ENCODE measurements at regions not wholly inside any gene's neighbourhood (a gene's known extent, or its start where the extent isn't known, plus 50 kb on each side); places are given as distances from the start of the nearest gene placed in this dataset.
A peak's percentile ranks its signal among the peaks of the same experiment; 100 is the strongest.

DNA sequence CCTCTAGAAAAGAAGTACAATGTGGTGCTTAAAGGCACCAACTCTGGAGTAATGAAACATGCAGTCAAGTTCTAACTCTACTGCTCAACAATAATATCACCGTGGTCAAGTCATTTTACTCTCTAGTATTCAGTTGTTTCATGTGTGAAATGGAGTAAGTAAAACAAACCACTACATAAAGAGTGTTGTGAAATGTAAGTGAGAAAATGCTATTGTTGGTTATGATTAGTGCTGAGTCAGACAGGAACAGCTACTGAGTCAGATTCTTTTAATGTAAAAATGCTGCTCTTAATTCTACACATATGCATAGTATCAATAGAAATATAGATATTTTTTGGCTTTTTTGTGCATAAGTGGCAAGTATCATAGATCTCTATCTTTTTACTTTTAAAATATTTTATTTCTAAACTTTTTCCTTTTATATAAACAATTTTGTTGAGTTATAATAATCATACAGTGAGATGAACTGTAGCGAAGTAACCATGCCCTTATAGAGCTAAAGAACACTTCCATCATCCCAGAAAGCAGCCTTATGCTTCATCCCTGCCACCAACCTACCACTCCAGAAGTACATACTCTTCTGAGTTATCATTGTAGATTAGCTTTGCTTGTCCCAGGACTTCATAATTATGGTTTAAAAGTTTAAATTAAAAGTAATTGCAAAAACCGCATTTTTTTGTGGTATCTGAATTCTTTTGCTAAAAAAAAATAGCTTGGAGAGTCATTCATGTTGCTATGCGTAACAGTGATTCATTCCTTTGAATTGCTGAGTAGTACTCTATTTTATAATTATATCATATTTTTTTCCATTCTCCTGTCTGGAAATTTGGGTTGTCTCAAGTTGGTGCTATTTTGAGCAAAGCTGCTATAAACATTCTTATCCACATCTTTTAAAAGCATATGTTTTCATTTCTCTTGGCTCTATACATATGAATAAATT is 548.2 kb upstream of the CLINT1 start:
- intact Hi-C loops (cut with micrococcal nuclease; ENCODE audit: unreplicated experiment), result no loop called here
- 38% methylated on average over 4 of the region's 4 CpGs for WGBS (ENCODE audit: low lambda C conversion rate)
- no TSS peak for BruUV-seq (replicated peaks)
- CTCF ChIA-PET (ENCODE audit: low intra/inter-chr PET ratio, low total read pairs), result no interaction called here
- Histone ChIP-seq H3K4me1 (ENCODE audit: insufficient read depth, low read length) (no peaks in the 10 kb centered on the region), H3K27ac (ENCODE audit: extremely low read length, insufficient read depth, low read length) (no peak overlapping the region), H4K20me1 (ENCODE audit: insufficient read depth, low read length) (no peaks in the 10 kb centered on the region), H2AFZ (ENCODE audit: low read length) (no peak overlapping the region), H3K9ac (ENCODE audit: insufficient read depth, low read depth, low read length) (no peak overlapping the region), H3K36me3 (replicated peaks in 1 of 2; ENCODE audit: control insufficient read depth in 1 of 2, insufficient read depth in 2 of 2, low read length in 2 of 2) (no peaks in the 10 kb centered on the region), H3K9me3 (ENCODE audit: low read length) (peaks cover 34% of the 10 kb centered on the region), H3K27me3 (ENCODE audit: control insufficient read depth in 1 of 2, insufficient read depth in 2 of 2, low read length in 2 of 2) (no peaks in the 10 kb centered on the region), H3K4me2 (ENCODE audit: low read depth, low read length) (no peak overlapping the region), H3K4me3 (replicated peaks in 1 of 3; ENCODE audit: insufficient read depth in 1 of 3, low read depth in 2 of 3, low read length in 3 of 3) (no peak overlapping the region), H3K79me2 (ENCODE audit: insufficient read depth, low read length) (no peaks in the 10 kb centered on the region)
- FAIRE-seq (no peak), ATAC-seq (no peak), DNase-seq (ENCODE audit: low spot score) (no peak)
- in situ Hi-C loops (cut with HindIII; ENCODE audit: extremely low pct_ligation_motif_present, low pct_unique_long_range_greater_than_20kb), result no loop called here
- TF ChIP-seq RARG (CRISPR knock-in tag; IDR thresholded peaks at IDR 0.05; ENCODE audit: low read depth), result no peak
- peak; percentile 42 to 70; a peak in 3 of 4 replicates for TF ChIP-seq MAFK (conservative IDR thresholded peaks at IDR 0.05 in 1 of 2, IDR thresholded peaks at IDR 0.05 in 1 of 2; ENCODE audit: low read length in 2 of 2)
- peak; percentile 60; the same call in 1 of the 2 replicates for TF ChIP-seq MAFF (IDR thresholded peaks at IDR 0.05; ENCODE audit: low read depth, low read length)
- POLR2A ChIA-PET, result no interaction called here

DNA sequence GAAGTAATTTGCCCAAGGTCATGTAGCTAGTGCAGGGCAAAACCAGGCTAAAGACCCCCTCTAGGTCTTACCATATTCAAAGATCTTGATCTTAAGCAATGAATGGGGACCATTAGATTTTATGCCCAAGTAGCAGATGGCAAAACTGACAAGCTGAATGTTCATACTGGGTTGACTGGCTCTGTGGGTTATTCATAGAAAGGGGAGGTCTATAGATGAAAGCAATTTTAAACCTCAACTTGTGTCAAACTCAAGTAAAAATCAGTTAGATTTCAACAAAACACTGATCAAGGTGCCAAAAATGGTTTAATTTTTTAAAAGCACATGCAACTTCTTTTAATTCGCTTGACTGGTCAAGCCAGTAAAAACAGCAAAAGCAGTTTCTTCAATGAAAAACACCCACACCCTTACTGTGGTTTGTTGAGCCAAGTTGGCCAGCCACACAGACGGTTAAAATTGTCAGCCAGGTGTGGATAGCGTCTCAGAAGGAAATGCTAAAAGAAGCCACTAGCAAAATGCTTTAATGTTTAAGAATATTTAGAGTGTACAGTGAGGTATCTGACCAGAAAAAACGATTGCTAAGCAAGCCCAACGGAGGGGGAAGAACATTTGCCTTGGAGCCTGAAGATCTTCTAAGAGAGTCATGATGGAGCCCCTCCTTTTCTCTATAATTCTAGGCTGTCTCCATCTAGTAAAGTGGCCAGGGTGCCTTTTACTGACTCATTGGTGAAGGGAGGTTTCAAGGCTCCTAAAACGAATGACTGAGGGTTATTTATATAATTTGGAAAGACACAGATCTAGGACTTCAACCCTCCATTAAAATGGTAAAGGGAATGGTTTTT is 539.6 kb upstream of the CLINT1 start:
- in situ Hi-C loops (cut with HindIII; ENCODE audit: extremely low pct_ligation_motif_present, low pct_unique_long_range_greater_than_20kb) (no loop called here), intact Hi-C loops (cut with micrococcal nuclease; ENCODE audit: unreplicated experiment) (no loop called here)
- Histone ChIP-seq H3K9ac (ENCODE audit: insufficient read depth, low read depth, low read length) (no peak overlapping the region), H3K27me3 (ENCODE audit: control insufficient read depth in 1 of 2, insufficient read depth in 2 of 2, low read length in 2 of 2) (no peaks in the 10 kb centered on the region), H3K36me3 (replicated peaks in 1 of 2; ENCODE audit: control insufficient read depth in 1 of 2, insufficient read depth in 2 of 2, low read length in 2 of 2) (no peaks in the 10 kb centered on the region), H3K4me1 (ENCODE audit: insufficient read depth, low read length) (peaks cover 3% of the 10 kb centered on the region), H3K4me3 (replicated peaks in 1 of 3; ENCODE audit: insufficient read depth in 1 of 3, low read depth in 2 of 3, low read length in 3 of 3) (no peak overlapping the region), H3K79me2 (ENCODE audit: insufficient read depth, low read length) (no peaks in the 10 kb centered on the region), H3K9me3 (ENCODE audit: low read length) (peaks cover 48% of the 10 kb centered on the region), H4K20me1 (ENCODE audit: insufficient read depth, low read length) (no peaks in the 10 kb centered on the region), H3K4me2 (ENCODE audit: low read depth, low read length) (no peak overlapping the region), H2AFZ (ENCODE audit: low read length) (no peak overlapping the region), H3K27ac (ENCODE audit: extremely low read length, insufficient read depth, low read length) (no peak overlapping the region)
- CTCF ChIA-PET (ENCODE audit: low intra/inter-chr PET ratio, low total read pairs), result no interaction called here
- no peak for FAIRE-seq
- under 1% methylated on average over 6 of the region's 6 CpGs for WGBS (ENCODE audit: low lambda C conversion rate)
- no TSS peak for BruUV-seq (replicated peaks)
- POLR2A ChIA-PET, result no interaction called here
- ATAC-seq, result no peak
- no peak for DNase-seq (ENCODE audit: low spot score)
- TF ChIP-seq ZNF205 (CRISPR knock-in tag; IDR thresholded peaks at IDR 0.05) (no peak), ZC3H13 (CRISPR knock-in tag; IDR thresholded peaks at IDR 0.05) (no peak), ZKSCAN1 (IDR thresholded peaks at IDR 0.05; ENCODE audit: low read length) (no peak), MTF2 (CRISPR knock-in tag; IDR thresholded peaks at IDR 0.05; ENCODE audit: borderline replicate concordance) (no peak), ZNF713 (CRISPR knock-in tag; IDR thresholded peaks at IDR 0.05) (no peak), RFXAP (CRISPR knock-in tag; IDR thresholded peaks at IDR 0.05; ENCODE audit: borderline replicate concordance) (no peak)
- TF ChIP-seq, protein P1, sequence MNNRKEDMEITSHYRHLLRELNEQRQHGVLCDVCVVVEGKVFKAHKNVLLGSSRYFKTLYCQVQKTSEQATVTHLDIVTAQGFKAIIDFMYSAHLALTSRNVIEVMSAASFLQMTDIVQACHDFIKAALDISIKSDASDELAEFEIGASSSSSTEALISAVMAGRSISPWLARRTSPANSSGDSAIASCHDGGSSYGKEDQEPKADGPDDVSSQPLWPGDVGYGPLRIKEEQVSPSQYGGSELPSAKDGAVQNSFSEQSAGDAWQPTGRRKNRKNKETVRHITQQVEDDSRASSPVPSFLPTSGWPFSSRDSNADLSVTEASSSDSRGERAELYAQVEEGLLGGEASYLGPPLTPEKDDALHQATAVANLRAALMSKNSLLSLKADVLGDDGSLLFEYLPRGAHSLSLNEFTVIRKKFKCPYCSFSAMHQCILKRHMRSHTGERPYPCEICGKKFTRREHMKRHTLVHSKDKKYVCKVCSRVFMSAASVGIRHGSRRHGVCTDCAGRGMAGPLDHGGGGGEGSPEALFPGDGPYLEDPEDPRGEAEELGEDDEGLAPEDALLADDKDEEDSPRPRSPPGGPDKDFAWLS (CRISPR knock-in tag; IDR thresholded peaks at IDR 0.05; ENCODE audit: borderline replicate concordance), result no peak
- TF ChIP-seq, protein P2, sequence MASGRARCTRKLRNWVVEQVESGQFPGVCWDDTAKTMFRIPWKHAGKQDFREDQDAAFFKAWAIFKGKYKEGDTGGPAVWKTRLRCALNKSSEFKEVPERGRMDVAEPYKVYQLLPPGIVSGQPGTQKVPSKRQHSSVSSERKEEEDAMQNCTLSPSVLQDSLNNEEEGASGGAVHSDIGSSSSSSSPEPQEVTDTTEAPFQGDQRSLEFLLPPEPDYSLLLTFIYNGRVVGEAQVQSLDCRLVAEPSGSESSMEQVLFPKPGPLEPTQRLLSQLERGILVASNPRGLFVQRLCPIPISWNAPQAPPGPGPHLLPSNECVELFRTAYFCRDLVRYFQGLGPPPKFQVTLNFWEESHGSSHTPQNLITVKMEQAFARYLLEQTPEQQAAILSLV (CRISPR knock-in tag; IDR thresholded peaks at IDR 0.05; ENCODE audit: borderline replicate concordance), result no peak
- TF ChIP-seq, protein P3, sequence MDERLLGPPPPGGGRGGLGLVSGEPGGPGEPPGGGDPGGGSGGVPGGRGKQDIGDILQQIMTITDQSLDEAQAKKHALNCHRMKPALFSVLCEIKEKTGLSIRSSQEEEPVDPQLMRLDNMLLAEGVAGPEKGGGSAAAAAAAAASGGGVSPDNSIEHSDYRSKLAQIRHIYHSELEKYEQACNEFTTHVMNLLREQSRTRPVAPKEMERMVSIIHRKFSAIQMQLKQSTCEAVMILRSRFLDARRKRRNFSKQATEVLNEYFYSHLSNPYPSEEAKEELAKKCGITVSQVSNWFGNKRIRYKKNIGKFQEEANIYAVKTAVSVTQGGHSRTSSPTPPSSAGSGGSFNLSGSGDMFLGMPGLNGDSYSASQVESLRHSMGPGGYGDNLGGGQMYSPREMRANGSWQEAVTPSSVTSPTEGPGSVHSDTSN (CRISPR knock-in tag; IDR thresholded peaks at IDR 0.05), result no peak
